Urinary bladder (tissue), 3 donors: ENCODE measurements at regions not wholly inside any gene's neighbourhood (a gene's known extent, or its start where the extent isn't known, plus 50 kb on each side); places are given as distances from the start of the nearest gene placed in this dataset.

Experiments
- DNase-seq: peaks from one replicate; pipeline ENCODE4 v3.0.0-alpha.2; 2015; ENCODE audit errors: extremely low spot score
- H3K27ac ChIP-seq: one replicate; pipeline ENCODE4 v1.5.1; 2013; ENCODE audit warnings: low read depth, mild to moderate bottlenecking, moderate library complexity
- H3K36me3 ChIP-seq: one replicate; pipeline ENCODE4 v1.6.1; 2013; ENCODE audit warnings: mild to moderate bottlenecking, moderate library complexity; ENCODE audit not compliant: insufficient read depth
- H3K4me1 ChIP-seq: one replicate; pipeline ENCODE4 v1.6.1; 2013; ENCODE audit warnings: mild to moderate bottlenecking, moderate library complexity; ENCODE audit not compliant: insufficient read depth
- H3K4me3 ChIP-seq: one replicate; pipeline ENCODE4 v1.5.1; 2013; ENCODE audit warnings: low read depth, low read length
- WGBS: extraction: QIAGEN DNeasy Blood & Tissue Kit; methylation state at CpG from one replicate; pipeline ENCODE4 v1.1.7; 2013; 5-methylcytosine and 5-hydroxymethylcytosine counted together
- donor health status: healthy with polysubstance abuse.
- donor health status: healthy.

GRCh38 chr9:103721056-103721455 lies 373.1 kb upstream of the SMC2 start:
- H3K4me1 ChIP-seq, result no peaks in the 10 kb centered on the region
- H3K4me3 ChIP-seq, result no peak overlapping the region
- 78% methylated on average over 2 of the region's 2 CpGs for WGBS
- H3K36me3 ChIP-seq, result no peaks in the 10 kb centered on the region
- no peak overlapping the region for H3K27ac ChIP-seq
- DNase-seq, result no peak

GRCh38 chr9:103730866-103731265 lies 363.2 kb upstream of the SMC2 start:
- WGBS, result 79% methylated on average over 3 of the region's 3 CpGs
- Histone ChIP-seq H3K36me3 (no peaks in the 10 kb centered on the region), H3K4me3 (no peak overlapping the region), H3K4me1 (no peaks in the 10 kb centered on the region), H3K27ac (no peak overlapping the region)
- DNase-seq, result no peak

DNA sequence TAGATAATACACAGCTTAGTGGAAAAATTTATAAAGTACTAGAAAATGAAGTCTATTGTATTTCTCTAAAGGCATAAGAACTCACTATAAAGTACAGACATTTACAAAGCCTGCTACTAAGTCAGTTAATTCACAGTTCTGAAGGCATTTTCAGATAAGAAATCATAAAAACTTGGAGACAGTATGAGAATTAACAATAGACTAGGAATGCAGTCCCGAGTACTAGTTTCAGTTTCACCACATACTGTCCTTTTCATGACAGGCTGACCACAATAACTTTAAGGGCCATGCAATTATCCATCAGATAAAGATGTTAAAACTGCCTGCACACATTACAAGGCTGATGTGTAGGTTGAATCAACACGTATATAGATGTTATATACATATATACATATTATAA lies 362.6 kb upstream of the SMC2 start:
- 48% methylated on average over 2 of the region's 2 CpGs for WGBS
- Histone ChIP-seq H3K36me3 (no peaks in the 10 kb centered on the region), H3K27ac (no peak overlapping the region), H3K4me3 (no peak overlapping the region), H3K4me1 (no peaks in the 10 kb centered on the region)
- no peak for DNase-seq

DNA sequence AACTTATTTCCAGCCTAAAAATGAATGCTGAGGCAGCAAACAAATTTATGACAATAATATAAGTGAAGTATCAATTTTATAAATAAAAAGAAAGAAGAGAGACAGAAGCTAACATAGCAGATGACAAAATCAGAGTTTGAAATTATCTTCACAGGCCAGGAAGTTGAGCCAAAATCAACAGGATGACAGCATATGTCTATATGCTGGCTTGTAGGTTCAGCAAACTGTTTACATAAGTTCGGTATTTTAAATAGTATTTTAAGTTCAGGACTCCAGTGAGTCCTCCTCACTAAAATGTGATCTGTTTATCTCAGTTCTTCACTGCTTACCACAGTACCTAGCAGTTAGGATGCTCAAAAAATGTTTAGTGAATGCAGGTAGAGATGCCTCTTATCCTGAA lies 359.6 kb upstream of the SMC2 start:
- no peak for DNase-seq
- H3K36me3 ChIP-seq, result no peaks in the 10 kb centered on the region
- 38% methylated on average over 1 of the region's 1 CpG for WGBS
- H3K4me3 ChIP-seq, result no peak overlapping the region
- H3K27ac ChIP-seq, result no peak overlapping the region
- H3K4me1 ChIP-seq, result no peaks in the 10 kb centered on the region

GRCh38 chr9:103755441-103755840 lies 338.7 kb upstream of the SMC2 start:
- no peaks in the 10 kb centered on the region for H3K36me3 ChIP-seq
- no peaks in the 10 kb centered on the region for H3K4me1 ChIP-seq
- 72% methylated on average over 2 of the region's 2 CpGs for WGBS
- H3K4me3 ChIP-seq, result no peak overlapping the region
- no peak overlapping the region for H3K27ac ChIP-seq
- DNase-seq, result no peak

DNA sequence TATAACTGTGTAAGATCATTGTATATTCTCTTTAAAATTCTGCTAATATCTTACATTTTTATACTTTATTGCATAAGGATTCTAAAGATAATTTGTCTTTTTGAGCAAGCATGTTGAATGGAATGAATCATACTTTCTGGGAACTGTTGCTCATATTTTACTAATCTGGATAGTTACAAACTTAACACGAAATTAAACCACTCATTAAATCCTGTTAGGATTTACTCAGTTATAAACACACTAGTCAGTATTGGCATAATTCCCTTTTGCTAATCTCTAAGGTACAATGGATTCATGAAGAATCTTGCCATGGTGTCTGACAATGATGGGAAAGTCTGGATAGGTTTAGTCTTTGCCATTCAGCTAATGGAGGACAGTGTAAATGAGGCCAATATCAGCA lies 338.1 kb upstream of the SMC2 start:
- Histone ChIP-seq H3K27ac (no peak overlapping the region), H3K4me3 (no peak overlapping the region), H3K4me1 (no peaks in the 10 kb centered on the region), H3K36me3 (no peaks in the 10 kb centered on the region)
- WGBS, result 33% methylated on average over 1 of the region's 1 CpG
- no peak for DNase-seq

DNA sequence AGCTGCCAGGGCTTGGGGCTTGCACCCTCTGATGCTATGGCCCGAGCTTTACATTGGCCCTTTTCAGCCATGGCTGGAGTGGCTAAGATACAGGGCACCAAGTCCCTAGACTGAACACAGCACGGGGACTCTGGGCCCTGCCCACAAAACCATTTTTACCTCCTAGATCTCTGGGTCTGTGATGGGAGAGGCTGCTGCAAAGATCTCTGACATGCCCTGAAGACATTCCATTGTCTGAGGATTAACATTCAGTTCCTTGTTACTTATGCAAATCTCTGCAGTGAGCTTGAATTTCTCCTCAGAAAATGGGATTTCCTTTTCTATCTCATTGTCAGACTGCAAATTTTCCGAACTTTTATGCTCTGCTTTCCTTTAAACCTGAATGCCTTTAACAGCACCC lies 337.0 kb upstream of the SMC2 start:
- Histone ChIP-seq H3K36me3 (no peaks in the 10 kb centered on the region), H3K4me3 (no peak overlapping the region), H3K27ac (no peak overlapping the region), H3K4me1 (no peaks in the 10 kb centered on the region)
- WGBS, result 71% methylated on average over 3 of the region's 3 CpGs
- DNase-seq, result no peak

- Histone ChIP-seq H3K4me3 (no peak overlapping the region), H3K36me3 (no peaks in the 10 kb centered on the region), H3K4me1 (no peaks in the 10 kb centered on the region), H3K27ac (no peak overlapping the region)
- WGBS, result 68% methylated on average over 2 of the region's 2 CpGs
- no peak for DNase-seq
These were observed 332.6 kb upstream of the SMC2 start for GRCh38 chr9:103761466-103761865.

GRCh38 chr9:103789686-103790085 lies 304.4 kb upstream of the SMC2 start:
- Histone ChIP-seq H3K4me1 (no peaks in the 10 kb centered on the region), H3K4me3 (no peak overlapping the region), H3K36me3 (no peaks in the 10 kb centered on the region), H3K27ac (no peak overlapping the region)
- DNase-seq, result no peak
- WGBS, result 80% methylated on average over 2 of the region's 2 CpGs

DNA sequence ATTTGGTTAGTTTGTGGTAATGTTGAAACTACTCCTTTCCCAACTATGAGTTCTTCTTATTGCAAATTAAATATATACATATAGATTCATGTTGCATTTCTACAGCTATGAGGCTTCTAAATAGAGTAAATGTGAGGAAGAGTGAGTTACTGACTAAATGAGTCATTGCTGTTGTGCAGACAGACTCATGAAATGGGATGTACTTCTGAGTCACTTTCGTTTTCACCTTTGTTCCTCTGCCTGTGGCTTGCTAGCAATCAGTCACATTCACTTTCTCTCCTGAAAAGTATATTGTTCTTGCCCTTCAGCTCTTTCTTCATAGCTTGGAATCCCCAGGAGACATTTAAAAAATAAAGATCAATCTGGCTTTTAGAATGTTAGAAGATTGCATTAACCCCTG lies 295.5 kb upstream of the SMC2 start:
- Histone ChIP-seq H3K36me3 (no peaks in the 10 kb centered on the region), H3K4me3 (no peak overlapping the region), H3K27ac (no peak overlapping the region), H3K4me1 (no peaks in the 10 kb centered on the region)
- WGBS, result 36% methylated on average over 1 of the region's 1 CpG
- DNase-seq, result no peak

GRCh38 chr9:103799959-103800358 lies 294.1 kb upstream of the SMC2 start:
- Histone ChIP-seq H3K4me3 (no peak overlapping the region), H3K36me3 (no peaks in the 10 kb centered on the region), H3K27ac (no peak overlapping the region), H3K4me1 (no peaks in the 10 kb centered on the region)
- no peak for DNase-seq
- WGBS, result 73% methylated on average over 1 of the region's 1 CpG

DNA sequence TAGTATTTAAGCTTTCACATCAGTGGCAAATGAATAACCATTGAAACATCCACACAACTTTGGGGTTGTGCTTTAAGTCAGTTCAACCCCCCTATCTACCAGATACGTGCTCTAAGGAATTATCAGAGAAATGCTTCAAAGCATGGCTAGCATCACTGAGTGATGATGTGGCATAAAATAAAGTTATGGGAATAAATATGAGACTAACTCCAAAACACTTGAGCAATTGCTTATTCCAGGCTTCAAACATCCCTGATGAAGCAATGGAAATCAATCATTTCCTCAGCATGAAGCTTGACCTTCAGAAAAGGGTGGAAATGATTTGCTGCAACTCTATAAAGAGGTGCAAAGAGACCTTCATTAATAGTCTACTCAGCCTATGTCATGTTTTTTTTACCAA lies 292.0 kb upstream of the SMC2 start:
- no peaks in the 10 kb centered on the region for H3K36me3 ChIP-seq
- H3K27ac ChIP-seq, result no peak overlapping the region
- DNase-seq, result no peak
- no peak overlapping the region for H3K4me3 ChIP-seq
- 60% methylated on average over 1 of the region's 1 CpG for WGBS
- H3K4me1 ChIP-seq, result no peaks in the 10 kb centered on the region

- Histone ChIP-seq H3K27ac (no peak overlapping the region), H3K4me3 (no peak overlapping the region), H3K36me3 (no peaks in the 10 kb centered on the region), H3K4me1 (no peaks in the 10 kb centered on the region)
- DNase-seq, result no peak
- 81% methylated on average over 2 of the region's 2 CpGs for WGBS
These were observed 290.9 kb upstream of the SMC2 start for GRCh38 chr9:103803245-103803644.

DNA sequence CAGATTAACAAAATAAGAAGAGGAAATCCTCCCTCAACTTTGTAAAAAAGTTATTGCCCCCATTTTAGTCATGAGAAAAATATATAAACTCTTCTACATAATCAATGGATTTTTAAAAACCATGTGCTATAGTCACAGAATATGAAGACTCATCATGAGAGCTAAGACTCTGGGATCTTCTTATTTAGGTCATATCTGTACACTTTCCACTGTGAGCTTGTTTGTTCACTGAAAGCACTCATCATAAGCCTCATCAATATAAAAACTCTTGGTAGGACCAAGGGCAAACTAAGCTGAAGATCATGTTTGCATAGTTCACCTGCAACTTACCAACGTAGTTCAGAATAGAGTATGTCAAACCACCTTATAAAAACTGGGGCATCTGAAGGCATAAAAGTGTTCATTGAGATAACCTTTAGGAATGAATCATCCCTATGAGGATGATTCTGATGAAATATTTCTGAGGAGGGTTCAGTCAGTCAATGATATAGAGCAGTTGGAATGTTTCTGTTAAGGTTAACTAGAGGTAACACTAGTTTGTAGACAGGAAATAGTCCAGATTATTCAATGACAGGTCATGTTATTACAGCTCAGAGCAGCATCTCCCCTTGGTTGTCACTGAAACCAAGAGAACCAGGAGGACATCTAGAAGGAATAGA lies 289.9 kb upstream of the SMC2 start:
- Histone ChIP-seq H3K4me3 (no peak overlapping the region), H3K27ac (no peak overlapping the region), H3K36me3 (no peaks in the 10 kb centered on the region), H3K4me1 (no peaks in the 10 kb centered on the region)
- 36% methylated on average over 1 of the region's 1 CpG for WGBS
- no peak for DNase-seq

- 70% methylated on average over 3 of the region's 3 CpGs for WGBS
- Histone ChIP-seq H3K27ac (no peak overlapping the region), H3K4me1 (no peaks in the 10 kb centered on the region), H3K36me3 (no peaks in the 10 kb centered on the region), H3K4me3 (no peak overlapping the region)
- DNase-seq, result no peak
These were observed 284.4 kb upstream of the SMC2 start for GRCh38 chr9:103809745-103810144.
